ENCODE measurements at regions not wholly inside any gene's neighbourhood (a gene's known extent, or its start where the extent isn't known, plus 50 kb on each side); places are given as distances from the start of the nearest gene placed in this dataset.
"Not testable (repeated sequence)": the region's sequence is repeated elsewhere in the genome, so short reads cannot be mapped to it uniquely, and the experiment has no call there.

DNA sequence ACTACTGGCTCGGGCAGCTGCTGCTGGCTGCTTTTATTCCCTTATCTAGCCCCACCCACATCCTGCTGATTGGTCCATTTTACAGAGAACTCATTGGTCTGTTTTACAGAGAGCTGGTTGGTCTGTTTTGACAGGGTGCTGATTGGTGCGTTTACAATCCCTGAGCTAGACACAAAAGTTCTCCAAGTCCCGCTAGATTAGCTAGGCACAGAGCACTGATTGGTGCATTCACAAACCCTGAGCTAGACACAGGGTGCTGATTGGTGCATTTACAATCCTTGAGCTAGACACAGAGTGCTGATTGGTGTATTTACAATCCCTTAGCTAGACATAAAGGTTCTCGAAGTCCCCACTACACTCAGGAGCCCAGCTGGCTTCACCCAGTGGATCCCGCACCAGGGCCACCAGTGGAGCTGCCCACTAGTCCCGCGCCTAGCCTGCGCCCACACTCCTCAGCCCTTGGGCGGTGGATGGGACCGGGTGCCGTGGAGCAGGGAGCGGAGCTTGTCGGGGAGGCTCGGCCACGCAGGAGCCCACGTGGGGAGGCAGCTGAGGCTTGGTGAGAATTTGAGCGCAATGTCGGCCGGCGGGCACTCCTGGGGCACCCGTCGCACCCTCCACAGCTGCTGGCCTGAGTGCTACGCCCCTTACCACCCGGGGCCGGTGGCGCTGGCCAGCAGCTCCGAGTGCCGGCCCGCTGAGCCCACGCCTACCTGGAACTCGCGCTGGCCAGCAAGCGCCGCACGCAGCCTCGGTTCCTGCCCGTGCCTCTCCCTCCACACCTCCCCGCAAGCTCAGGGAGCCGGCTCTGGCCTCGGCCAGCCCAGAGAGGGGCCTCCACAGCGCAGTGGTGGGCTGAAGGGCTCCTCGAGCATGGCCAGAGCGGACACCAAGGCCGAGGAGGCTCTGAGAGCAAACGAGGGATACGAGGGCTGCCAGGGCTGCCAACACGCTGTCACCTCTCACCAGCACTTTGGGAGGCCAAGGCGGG lies 91.1 kb upstream of the HS3ST2 start:
- not testable (repeated sequence) for H3K9ac ChIP-seq (ENCODE audit: low read length in 5 of 5); H3K4me3 ChIP-seq (ENCODE audit: low read depth in 1 of 5, low read length in 5 of 5); H3K9me3 ChIP-seq (ENCODE audit: control insufficient read depth in 5 of 5, low read length in 5 of 5); H3K4me1 ChIP-seq (ENCODE audit: control insufficient read depth in 5 of 5, insufficient read depth in 5 of 5, low read length in 5 of 5); H3K36me3 ChIP-seq (ENCODE audit: control insufficient read depth in 5 of 5, insufficient read depth in 5 of 5, low read length in 5 of 5); H3K27ac ChIP-seq (ENCODE audit: low read depth, low read length)
- H3K27me3 ChIP-seq (ENCODE audit: control insufficient read depth in 5 of 5, insufficient read depth in 4 of 5, low read length in 5 of 5): peaks cover 0 to 10% (median 0%) of the 10 kb centered on the region in 5 donors

DNA sequence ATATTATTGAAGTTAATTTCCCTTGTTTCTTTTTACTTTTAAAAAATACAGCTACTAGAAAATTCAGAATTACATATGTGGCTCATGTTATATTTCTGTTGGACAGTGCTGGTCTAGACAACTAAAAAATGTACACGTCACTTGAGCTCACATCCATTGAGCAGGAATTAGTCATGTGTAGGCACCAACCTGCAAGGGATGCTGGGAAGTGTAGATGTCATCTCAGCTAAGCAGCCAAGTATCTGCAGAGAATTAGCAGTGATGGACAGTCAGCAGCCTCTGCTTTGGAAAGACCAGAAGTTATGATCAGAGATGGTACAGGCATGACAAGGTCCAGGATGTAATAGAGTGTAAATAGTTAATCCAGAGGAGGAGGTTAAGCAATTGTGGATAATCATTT lies 87.1 kb upstream of the HS3ST2 start:
- H3K4me1 ChIP-seq (ENCODE audit: control insufficient read depth in 5 of 5, insufficient read depth in 5 of 5, low read length in 5 of 5): peaks cover 0 to 23% (median 10%) of the 10 kb centered on the region in 5 donors
- H3K27me3 ChIP-seq (ENCODE audit: control insufficient read depth in 5 of 5, insufficient read depth in 4 of 5, low read length in 5 of 5): peaks cover 0 to 4% (median 0%) of the 10 kb centered on the region in 5 donors

DNA sequence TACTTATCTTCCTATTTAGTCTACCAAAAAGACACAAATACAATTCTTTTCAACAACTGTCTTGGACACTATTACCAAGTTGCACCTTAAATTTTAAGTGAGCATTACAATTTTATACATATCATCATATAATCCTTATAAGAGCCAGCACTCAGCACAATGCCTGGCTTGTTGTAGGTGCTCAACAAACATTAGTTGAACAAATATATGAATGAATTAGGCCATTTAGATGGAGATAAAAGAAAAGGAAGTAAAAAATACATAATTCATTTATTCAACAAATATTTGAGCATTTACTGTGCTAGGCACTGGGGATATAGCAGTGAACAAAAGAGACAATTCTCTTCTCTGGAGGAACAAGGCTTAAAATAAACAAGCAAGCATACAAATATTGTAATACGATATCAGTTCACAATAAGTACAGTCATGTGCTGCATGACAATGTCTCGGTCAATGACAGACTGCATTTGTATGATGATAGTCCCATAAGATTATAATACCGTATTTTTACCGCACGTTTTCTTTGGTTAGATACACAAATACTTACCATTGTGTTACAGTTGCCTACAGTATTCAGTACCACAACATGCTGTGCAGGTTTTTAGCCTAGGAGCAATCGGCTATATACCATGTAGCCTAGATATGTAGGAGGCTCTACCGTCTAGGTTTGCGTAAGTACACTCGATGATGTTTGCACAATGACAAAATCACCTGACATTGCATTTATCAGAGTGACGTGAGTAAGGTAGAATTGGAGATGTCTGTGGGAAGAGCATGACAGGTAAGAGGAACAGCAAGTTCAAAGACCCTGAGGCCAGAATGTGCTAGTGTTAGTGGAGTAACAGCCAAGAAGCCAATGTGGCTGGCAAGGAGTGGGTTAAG lies 86.4 kb upstream of the HS3ST2 start:
- Histone ChIP-seq H3K4me1 (ENCODE audit: control insufficient read depth in 5 of 5, insufficient read depth in 5 of 5, low read length in 5 of 5) (peaks cover 0 to 23% (median 10%) of the 10 kb centered on the region in 5 donors), H3K9me3 (ENCODE audit: control insufficient read depth in 5 of 5, low read length in 5 of 5) (no peaks in the 10 kb centered on the region), H3K36me3 (ENCODE audit: control insufficient read depth in 5 of 5, insufficient read depth in 5 of 5, low read length in 5 of 5) (no peaks in the 10 kb centered on the region), H3K4me3 (ENCODE audit: low read depth in 1 of 5, low read length in 5 of 5) (no peak overlapping the region), H3K9ac (ENCODE audit: low read length in 5 of 5) (no peak overlapping the region), H3K27me3 (ENCODE audit: control insufficient read depth in 5 of 5, insufficient read depth in 4 of 5, low read length in 5 of 5) (no peaks in the 10 kb centered on the region), H3K27ac (ENCODE audit: low read depth, low read length) (no peak overlapping the region)

More for the DNA sequence above, 87.1 kb upstream of the HS3ST2 start:
- Histone ChIP-seq H3K4me3 (ENCODE audit: low read depth in 1 of 5, low read length in 5 of 5) (no peak overlapping the region), H3K27ac (ENCODE audit: low read depth, low read length) (no peak overlapping the region), H3K9me3 (ENCODE audit: control insufficient read depth in 5 of 5, low read length in 5 of 5) (no peaks in the 10 kb centered on the region), H3K9ac (ENCODE audit: low read length in 5 of 5) (no peak overlapping the region), H3K36me3 (ENCODE audit: control insufficient read depth in 5 of 5, insufficient read depth in 5 of 5, low read length in 5 of 5) (no peaks in the 10 kb centered on the region)

DNA sequence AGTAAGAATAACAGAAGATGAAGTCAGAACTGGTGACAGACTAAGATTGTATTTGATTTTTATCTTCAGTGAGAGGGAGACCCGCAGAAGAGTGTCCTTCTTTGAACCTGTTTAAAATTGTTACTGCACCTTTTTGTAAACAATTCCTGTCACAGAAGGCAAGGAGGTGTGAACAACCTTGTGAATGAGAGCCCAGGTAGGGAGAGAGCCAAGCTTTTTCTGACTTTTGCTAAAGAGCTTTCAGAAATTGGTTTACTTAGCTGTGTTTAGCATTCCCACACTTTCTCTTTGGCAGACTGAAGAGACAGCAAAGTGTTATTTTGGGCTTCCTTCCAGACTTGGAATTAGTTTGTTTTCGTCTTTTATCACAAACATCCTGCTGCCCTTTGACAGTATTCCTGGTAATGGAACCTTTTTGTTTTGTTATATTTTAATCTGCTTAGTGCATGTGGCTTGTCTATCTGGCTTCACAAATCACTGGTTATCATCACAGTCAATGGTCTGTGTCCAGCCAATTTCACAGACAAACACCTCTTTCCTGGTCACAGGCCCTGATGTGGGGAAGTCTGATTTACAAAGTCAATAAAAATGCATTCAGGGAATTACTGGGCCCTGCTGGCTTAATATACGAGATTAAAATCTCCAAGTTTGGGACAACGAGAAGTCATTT lies 85.7 kb upstream of the HS3ST2 start:
- no peaks in the 10 kb centered on the region for H3K27me3 ChIP-seq (ENCODE audit: control insufficient read depth in 5 of 5, insufficient read depth in 4 of 5, low read length in 5 of 5)
- no peak overlapping the region for H3K4me3 ChIP-seq (ENCODE audit: low read depth in 1 of 5, low read length in 5 of 5)
- H3K36me3 ChIP-seq (ENCODE audit: control insufficient read depth in 5 of 5, insufficient read depth in 5 of 5, low read length in 5 of 5): no peaks in the 10 kb centered on the region
- no peak overlapping the region for H3K9ac ChIP-seq (ENCODE audit: low read length in 5 of 5)
- H3K4me1 ChIP-seq (ENCODE audit: control insufficient read depth in 5 of 5, insufficient read depth in 5 of 5, low read length in 5 of 5): peaks cover 0 to 23% (median 10%) of the 10 kb centered on the region in 5 donors
- no peaks in the 10 kb centered on the region for H3K9me3 ChIP-seq (ENCODE audit: control insufficient read depth in 5 of 5, low read length in 5 of 5)
- no peak overlapping the region for H3K27ac ChIP-seq (ENCODE audit: low read depth, low read length)

DNA sequence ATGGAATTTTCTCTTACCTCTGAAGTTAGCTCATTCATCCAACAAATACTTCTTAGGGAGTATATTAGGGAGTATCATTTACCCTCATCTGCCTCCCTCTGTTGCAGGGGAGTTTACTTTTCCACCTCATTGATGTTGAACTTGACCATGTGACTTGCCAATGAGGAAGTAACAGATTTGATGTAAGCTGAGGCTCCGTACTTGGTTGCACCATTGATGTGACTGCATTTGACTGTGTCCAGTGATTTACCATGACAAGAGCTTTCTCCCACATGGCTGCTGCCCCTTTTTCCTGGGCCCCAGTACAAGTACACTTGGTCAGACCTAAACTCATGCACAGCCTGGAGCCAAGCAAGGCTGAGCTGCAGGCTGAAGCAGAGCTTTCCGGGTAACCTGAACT lies 81.6 kb upstream of the HS3ST2 start:
- no peak overlapping the region for H3K4me3 ChIP-seq (ENCODE audit: low read depth in 1 of 5, low read length in 5 of 5)
- peaks cover 0 to 21% (median 10%) of the 10 kb centered on the region in 5 donors for H3K4me1 ChIP-seq (ENCODE audit: control insufficient read depth in 5 of 5, insufficient read depth in 5 of 5, low read length in 5 of 5)
- no peak overlapping the region for H3K9ac ChIP-seq (ENCODE audit: low read length in 5 of 5)
- H3K9me3 ChIP-seq (ENCODE audit: control insufficient read depth in 5 of 5, low read length in 5 of 5): no peaks in the 10 kb centered on the region
- H3K36me3 ChIP-seq (ENCODE audit: control insufficient read depth in 5 of 5, insufficient read depth in 5 of 5, low read length in 5 of 5): no peaks in the 10 kb centered on the region
- H3K27me3 ChIP-seq (ENCODE audit: control insufficient read depth in 5 of 5, insufficient read depth in 4 of 5, low read length in 5 of 5): peaks cover 0 to 3% (median 0%) of the 10 kb centered on the region in 5 donors
- no peak overlapping the region for H3K27ac ChIP-seq (ENCODE audit: low read depth, low read length)

DNA sequence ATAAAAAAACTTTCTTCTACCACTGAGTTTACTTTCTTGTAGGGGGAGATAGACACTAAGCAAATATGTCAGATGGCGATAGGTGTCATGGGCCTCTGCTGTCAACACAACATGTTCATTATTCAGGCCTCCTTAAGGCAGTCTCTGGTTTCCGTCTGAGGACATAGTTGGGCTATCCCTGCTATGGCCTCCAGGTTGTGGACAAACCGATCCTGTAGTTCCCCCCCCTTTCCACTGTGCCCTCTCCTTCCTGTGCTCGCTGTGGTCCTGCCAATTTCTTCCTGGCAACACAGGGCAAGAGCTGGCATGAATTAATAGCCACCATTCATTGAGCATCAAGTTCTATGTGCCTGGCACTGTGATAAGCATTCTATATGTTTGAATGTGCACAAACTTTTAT lies 81.0 kb upstream of the HS3ST2 start:
- Histone ChIP-seq H3K27me3 (ENCODE audit: control insufficient read depth in 5 of 5, insufficient read depth in 4 of 5, low read length in 5 of 5) (peaks cover 0 to 3% (median 0%) of the 10 kb centered on the region in 5 donors), H3K27ac (ENCODE audit: low read depth, low read length) (no peak overlapping the region), H3K4me1 (ENCODE audit: control insufficient read depth in 5 of 5, insufficient read depth in 5 of 5, low read length in 5 of 5) (peaks cover 0 to 15% (median 8%) of the 10 kb centered on the region in 5 donors), H3K9ac (ENCODE audit: low read length in 5 of 5) (no peak overlapping the region), H3K36me3 (ENCODE audit: control insufficient read depth in 5 of 5, insufficient read depth in 5 of 5, low read length in 5 of 5) (no peaks in the 10 kb centered on the region), H3K4me3 (ENCODE audit: low read depth in 1 of 5, low read length in 5 of 5) (no peak overlapping the region), H3K9me3 (ENCODE audit: control insufficient read depth in 5 of 5, low read length in 5 of 5) (no peaks in the 10 kb centered on the region)

DNA sequence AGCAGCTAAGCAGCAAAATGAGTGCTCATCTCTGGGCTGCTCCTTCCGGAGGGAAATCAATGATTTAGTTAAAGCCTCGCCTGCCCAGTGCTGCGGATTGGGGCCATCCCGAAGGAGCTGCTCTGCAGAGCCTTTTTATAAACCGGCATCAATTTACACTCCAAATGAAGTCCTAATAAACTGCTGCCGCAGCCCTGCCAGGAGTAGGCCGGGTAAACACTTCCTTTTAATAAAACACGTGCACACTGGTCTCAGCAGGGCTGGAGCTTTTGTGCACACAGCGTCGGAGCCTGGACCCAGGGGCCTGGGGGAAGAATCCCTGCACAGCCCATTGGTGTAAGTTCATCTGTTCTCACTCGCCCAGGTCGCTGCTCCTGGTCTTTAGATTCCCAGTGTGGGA lies 79.6 kb upstream of the HS3ST2 start:
- no peak overlapping the region for H3K27ac ChIP-seq (ENCODE audit: low read depth, low read length)
- H3K36me3 ChIP-seq (ENCODE audit: control insufficient read depth in 5 of 5, insufficient read depth in 5 of 5, low read length in 5 of 5): no peaks in the 10 kb centered on the region
- H3K9ac ChIP-seq (ENCODE audit: low read length in 5 of 5): no peak overlapping the region
- peaks cover 0 to 3% (median 0%) of the 10 kb centered on the region in 5 donors for H3K27me3 ChIP-seq (ENCODE audit: control insufficient read depth in 5 of 5, insufficient read depth in 4 of 5, low read length in 5 of 5)
- H3K9me3 ChIP-seq (ENCODE audit: control insufficient read depth in 5 of 5, low read length in 5 of 5): no peaks in the 10 kb centered on the region
- no peak overlapping the region for H3K4me3 ChIP-seq (ENCODE audit: low read depth in 1 of 5, low read length in 5 of 5)
- peaks cover 0 to 6% (median under 1%) of the 10 kb centered on the region in 5 donors for H3K4me1 ChIP-seq (ENCODE audit: control insufficient read depth in 5 of 5, insufficient read depth in 5 of 5, low read length in 5 of 5)

DNA sequence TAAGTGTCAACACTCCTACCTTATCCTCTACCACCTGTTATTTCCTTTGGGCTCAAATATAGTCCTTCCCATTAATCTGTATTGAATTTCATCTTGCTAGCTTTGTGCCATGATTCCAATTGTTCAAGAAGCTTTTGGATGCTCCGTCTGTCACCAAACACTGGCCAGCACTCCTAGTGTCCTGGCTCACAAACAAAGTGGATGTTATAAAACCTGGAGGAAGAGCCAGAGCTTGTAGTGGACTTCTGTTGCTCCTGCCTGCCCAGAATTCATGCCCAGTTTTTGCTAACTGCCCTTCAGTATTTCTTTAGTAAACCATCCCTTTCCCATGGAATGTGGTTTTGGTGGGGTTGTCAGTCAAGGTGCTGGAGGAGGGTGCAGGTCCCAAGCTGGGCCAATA lies 77.2 kb upstream of the HS3ST2 start:
- Histone ChIP-seq H3K27ac (ENCODE audit: low read depth, low read length) (no peak overlapping the region), H3K4me1 (ENCODE audit: control insufficient read depth in 5 of 5, insufficient read depth in 5 of 5, low read length in 5 of 5) (peaks cover 0 to 5% (median 0%) of the 10 kb centered on the region in 5 donors), H3K4me3 (ENCODE audit: low read depth in 1 of 5, low read length in 5 of 5) (no peak overlapping the region), H3K9ac (ENCODE audit: low read length in 5 of 5) (no peak overlapping the region), H3K9me3 (ENCODE audit: control insufficient read depth in 5 of 5, low read length in 5 of 5) (no peaks in the 10 kb centered on the region), H3K36me3 (ENCODE audit: control insufficient read depth in 5 of 5, insufficient read depth in 5 of 5, low read length in 5 of 5) (no peaks in the 10 kb centered on the region), H3K27me3 (ENCODE audit: control insufficient read depth in 5 of 5, insufficient read depth in 4 of 5, low read length in 5 of 5) (peaks cover 0 to 3% (median 0%) of the 10 kb centered on the region in 5 donors)

DNA sequence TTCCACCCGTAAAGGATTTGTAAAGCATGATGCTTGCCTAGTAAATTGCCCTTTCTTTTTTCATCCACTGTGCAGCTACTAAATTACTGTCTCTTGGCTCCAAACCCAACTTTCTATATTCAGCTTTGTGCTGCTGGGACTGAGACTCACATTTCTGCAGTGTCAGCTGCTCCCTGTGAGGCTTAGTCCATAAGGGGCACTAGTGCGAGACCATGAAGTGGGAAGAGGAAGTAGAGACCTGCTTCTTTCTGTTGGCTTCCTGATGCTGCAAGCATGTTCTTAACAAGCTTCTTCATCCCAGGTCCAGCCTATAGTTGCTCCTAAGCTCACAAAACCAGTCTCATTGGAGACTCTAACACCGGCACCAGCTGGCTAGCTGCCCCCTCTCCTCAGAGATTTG lies 74.9 kb upstream of the HS3ST2 start:
- Histone ChIP-seq H3K36me3 (ENCODE audit: control insufficient read depth in 5 of 5, insufficient read depth in 5 of 5, low read length in 5 of 5) (no peaks in the 10 kb centered on the region), H3K4me3 (ENCODE audit: low read depth in 1 of 5, low read length in 5 of 5) (no peak overlapping the region), H3K27ac (ENCODE audit: low read depth, low read length) (no peak overlapping the region), H3K9me3 (ENCODE audit: control insufficient read depth in 5 of 5, low read length in 5 of 5) (no peaks in the 10 kb centered on the region), H3K4me1 (ENCODE audit: control insufficient read depth in 5 of 5, insufficient read depth in 5 of 5, low read length in 5 of 5) (peaks cover 0 to 5% (median 0%) of the 10 kb centered on the region in 5 donors), H3K27me3 (ENCODE audit: control insufficient read depth in 5 of 5, insufficient read depth in 4 of 5, low read length in 5 of 5) (peaks cover 0 to 3% (median 0%) of the 10 kb centered on the region in 5 donors), H3K9ac (ENCODE audit: low read length in 5 of 5) (no peak overlapping the region)

Measured in subcutaneous abdominal adipose tissue (tissue), 5 donors.